GM23338 (cell line): ENCODE measurements at regions not wholly inside any gene's neighbourhood (a gene's known extent, or its start where the extent isn't known, plus 50 kb on each side); places are given as distances from the start of the nearest gene placed in this dataset.
A peak's percentile ranks its signal among the peaks of the same experiment; 100 is the strongest.

Experiments used
- ATAC-seq: fragments of 200-7000 bp; cut with Tn5 transposase; 3 replicates; pipeline ENCODE4 v1.9.1; 2020
- DNase-seq: peaks from one replicate; pipeline ENCODE4 v3.0.0-alpha.2; 2015; ENCODE audit warnings: low spot score
- H2AFZ ChIP-seq: fragments of 200-600 bp; sonication (generic); 2 replicates; pipeline ENCODE4 v1.8.0; 2016; ENCODE audit warnings: antibody characterized with exemption, mild to moderate bottlenecking, moderate library complexity
- H3F3A ChIP-seq: fragments of 200-600 bp; sonication (generic); replicated peaks from 2 replicates; pipeline ENCODE4 v1.8.0; 2017; ENCODE audit warnings: antibody characterized with exemption, mixed run types, low read depth
- H3K27ac ChIP-seq: fragments of 200-600 bp; sonication (generic); 2 replicates; pipeline ENCODE4 v1.6.1; 2016; ENCODE audit warnings: low read depth
- H3K27me3 ChIP-seq: fragments of 200-600 bp; sonication (generic); 2 replicates; pipeline ENCODE4 v1.8.0; 2016; ENCODE audit warnings: mild to moderate bottlenecking, mixed run types, moderate library complexity; ENCODE audit not compliant: insufficient read depth
- H3K36me3 ChIP-seq: fragments of 200-600 bp; sonication (generic); 2 replicates; pipeline ENCODE4 v1.8.0; 2016; ENCODE audit warnings: mild to moderate bottlenecking; ENCODE audit not compliant: insufficient read depth
- H3K4me1 ChIP-seq: fragments of 200-600 bp; sonication (generic); 2 replicates; pipeline ENCODE4 v1.8.0; 2016; ENCODE audit warnings: mild to moderate bottlenecking, moderate library complexity; ENCODE audit not compliant: insufficient read depth
- H3K4me2 ChIP-seq: fragments of 200-600 bp; sonication (generic); 2 replicates; pipeline ENCODE4 v1.7.1; 2017; ENCODE audit warnings: mixed run types
- H3K4me3 ChIP-seq: fragments of 200-600 bp; sonication (generic); 2 replicates; pipeline ENCODE4 v1.6.1; 2016; ENCODE audit warnings: mixed run types
- H3K79me2 ChIP-seq: fragments of 200-600 bp; sonication (generic); replicated peaks from 2 replicates; pipeline ENCODE4 v1.8.0; 2017; ENCODE audit warnings: mild to moderate bottlenecking; ENCODE audit not compliant: insufficient read depth
- H3K9me2 ChIP-seq: fragments of 200-600 bp; sonication (generic); 2 replicates; pipeline ENCODE4 v1.8.0; 2017; ENCODE audit not compliant: insufficient read depth
- H4K20me1 ChIP-seq: fragments of 200-600 bp; sonication (generic); replicated peaks from 2 replicates; pipeline ENCODE4 v1.8.0; 2017; ENCODE audit warnings: mild to moderate bottlenecking; ENCODE audit not compliant: insufficient read depth
- H3K27ac Mint-ChIP-seq: 2 replicates; pipeline ENCODE4 v1.8.0; 2020; ENCODE audit warnings: inconsistent platforms, mild to moderate bottlenecking, moderate library complexity, mixed read lengths
- H3K27me3 Mint-ChIP-seq: 3 replicates; pipeline ENCODE4 v1.8.0; 2022; ENCODE audit warnings: low read depth, mild to moderate bottlenecking, moderate library complexity, mixed read lengths, inconsistent platforms; ENCODE audit not compliant: insufficient read depth, poor library complexity
- H3K36me3 Mint-ChIP-seq: 3 replicates; pipeline ENCODE4 v1.8.0; 2021; ENCODE audit warnings: low read depth, mild to moderate bottlenecking, inconsistent platforms, moderate library complexity, mixed read lengths
- H3K4me1 Mint-ChIP-seq: 3 replicates; pipeline ENCODE4 v1.8.0; 2020; ENCODE audit warnings: mild to moderate bottlenecking, inconsistent platforms, mixed read lengths
- H3K4me3 Mint-ChIP-seq: 3 replicates; pipeline ENCODE4 v1.8.0; 2021; ENCODE audit warnings: moderate library complexity, mild to moderate bottlenecking, inconsistent platforms, mixed read lengths
- H3K9me3 Mint-ChIP-seq: 3 replicates; pipeline ENCODE4 v1.8.0; 2020; ENCODE audit warnings: moderate library complexity, mild to moderate bottlenecking, inconsistent platforms, mixed read lengths
- CTCF ChIP-seq, 2 experiments: fragments of 200-600 bp in 1 of 2; sonication (generic) in 1 of 2; conservative IDR thresholded peaks; 2 replicates each; pipeline versions ENCODE4 v1.5.1 to v1.6.1; 2016 to 2017; ENCODE audit warnings: antibody characterized with exemption in 2 of 2, low read depth in 2 of 2, mild to moderate bottlenecking in 2 of 2, moderate library complexity in 1 of 2
- JUNB ChIP-seq: IDR thresholded peaks from one replicate; pipeline ENCODE4 v1.6.1; 2016; ENCODE audit warnings: antibody characterized with exemption; ENCODE audit not compliant: unreplicated experiment
- REST ChIP-seq: IDR thresholded peaks from one replicate; pipeline ENCODE4 v1.6.1; 2018; ENCODE audit warnings: antibody characterized with exemption; ENCODE audit not compliant: unreplicated experiment
- ZNF462 ChIP-seq: fragments of 250-450 bp; sonication (Bioruptor Pico); IDR thresholded peaks from 2 replicates; pipeline ENCODE4 v1.5.0; 2020; ENCODE audit warnings: mild to moderate bottlenecking, moderate library complexity

- H3K4me1 Mint-ChIP-seq: peaks cover 3% of the 10 kb centered on the region; the same call in 2 of the 3 replicates
- no peaks in the 10 kb centered on the region for H3K9me3 Mint-ChIP-seq
- H3K36me3 Mint-ChIP-seq: no peaks in the 10 kb centered on the region
- no peak for ATAC-seq
- Histone ChIP-seq H3K27me3 (no peaks in the 10 kb centered on the region), H2AFZ (no peak overlapping the region), H3K9me2 (no peaks in the 10 kb centered on the region), H4K20me1 (no peaks in the 10 kb centered on the region), H3K79me2 (no peaks in the 10 kb centered on the region), H3K27ac (no peak overlapping the region), H3K4me3 (no peak overlapping the region), H3F3A (no peaks in the 10 kb centered on the region), H3K4me1 (no peaks in the 10 kb centered on the region; the same call in 1 of the 2 replicates), H3K36me3 (no peaks in the 10 kb centered on the region), H3K4me2 (no peak overlapping the region)
- H3K27ac Mint-ChIP-seq: no peak overlapping the region; the same call in 1 of the 2 replicates
- peak; percentile 17 for DNase-seq
- TF ChIP-seq CTCF (conservative IDR thresholded peaks at IDR 0.05; ENCODE audit: low read depth in 2 of 2) (no peak), JUNB (no peak), ZNF462 (CRISPR knock-in tag) (no peak), REST (no peak)
- no peaks in the 10 kb centered on the region for H3K27me3 Mint-ChIP-seq
- no peak overlapping the region for H3K4me3 Mint-ChIP-seq
Measured at GRCh38 chr17:69761767-69762321, 313.2 kb upstream of the KCNJ16 start.
